ENCODE measurements at regions not wholly inside any gene's neighbourhood (a gene's known extent, or its start where the extent isn't known, plus 50 kb on each side); places are given as distances from the start of the nearest gene placed in this dataset.

- DNase-seq (ENCODE audit: low spot score): no peak
- H3K4me1 ChIP-seq (ENCODE audit: control insufficient read depth in 4 of 4, insufficient read depth in 4 of 4, low read length in 3 of 4): no peaks in the 10 kb centered on the region
- H3K36me3 ChIP-seq (ENCODE audit: control insufficient read depth in 4 of 4, insufficient read depth in 3 of 4, low read depth in 1 of 4, low read length in 3 of 4): no peaks in the 10 kb centered on the region
- 58% methylated on average over 2 of the region's 2 CpGs for WGBS
- H3K9ac ChIP-seq (ENCODE audit: low read depth in 1 of 2, low read length in 2 of 2): no peak overlapping the region
- TF ChIP-seq YY1 (IDR thresholded peaks at IDR 0.05): no peak
- TF ChIP-seq RXRA (IDR thresholded peaks at IDR 0.05): no peak
- TF ChIP-seq ATF3 (IDR thresholded peaks at IDR 0.05): no peak
- no peak for TF ChIP-seq MAX (IDR thresholded peaks at IDR 0.05)
- TF ChIP-seq GABPA (IDR thresholded peaks at IDR 0.05 in 1 of 2, conservative IDR thresholded peaks at IDR 0.05 in 1 of 2): no peak
- no peak for TF ChIP-seq JUND (IDR thresholded peaks at IDR 0.05)
- no peak for TF ChIP-seq HNF4G (IDR thresholded peaks at IDR 0.05)
- TF ChIP-seq, protein P1, sequence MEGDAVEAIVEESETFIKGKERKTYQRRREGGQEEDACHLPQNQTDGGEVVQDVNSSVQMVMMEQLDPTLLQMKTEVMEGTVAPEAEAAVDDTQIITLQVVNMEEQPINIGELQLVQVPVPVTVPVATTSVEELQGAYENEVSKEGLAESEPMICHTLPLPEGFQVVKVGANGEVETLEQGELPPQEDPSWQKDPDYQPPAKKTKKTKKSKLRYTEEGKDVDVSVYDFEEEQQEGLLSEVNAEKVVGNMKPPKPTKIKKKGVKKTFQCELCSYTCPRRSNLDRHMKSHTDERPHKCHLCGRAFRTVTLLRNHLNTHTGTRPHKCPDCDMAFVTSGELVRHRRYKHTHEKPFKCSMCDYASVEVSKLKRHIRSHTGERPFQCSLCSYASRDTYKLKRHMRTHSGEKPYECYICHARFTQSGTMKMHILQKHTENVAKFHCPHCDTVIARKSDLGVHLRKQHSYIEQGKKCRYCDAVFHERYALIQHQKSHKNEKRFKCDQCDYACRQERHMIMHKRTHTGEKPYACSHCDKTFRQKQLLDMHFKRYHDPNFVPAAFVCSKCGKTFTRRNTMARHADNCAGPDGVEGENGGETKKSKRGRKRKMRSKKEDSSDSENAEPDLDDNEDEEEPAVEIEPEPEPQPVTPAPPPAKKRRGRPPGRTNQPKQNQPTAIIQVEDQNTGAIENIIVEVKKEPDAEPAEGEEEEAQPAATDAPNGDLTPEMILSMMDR (IDR thresholded peaks at IDR 0.05; ENCODE audit: low read depth, low read length, missing input control): no peak
- TF ChIP-seq FOXA2 (IDR thresholded peaks at IDR 0.05): no peak
- no peak for TF ChIP-seq ZBTB33 (IDR thresholded peaks at IDR 0.05)
- no peak overlapping the region for H3K27ac ChIP-seq (ENCODE audit: low read depth in 1 of 2, low read length in 2 of 2)
- no peaks in the 10 kb centered on the region for H3K27me3 ChIP-seq (ENCODE audit: control insufficient read depth in 4 of 4, insufficient read depth in 4 of 4, low read length in 3 of 4)
- H3K4me3 ChIP-seq (ENCODE audit: low read depth in 1 of 3, low read length in 3 of 3): no peak overlapping the region
- H3K9me3 ChIP-seq (ENCODE audit: control insufficient read depth in 4 of 4, low read length in 3 of 4): no peaks in the 10 kb centered on the region
Observed at GRCh38 chr10:60681103-60681502, 97.2 kb upstream of the CDK1 start.

DNA sequence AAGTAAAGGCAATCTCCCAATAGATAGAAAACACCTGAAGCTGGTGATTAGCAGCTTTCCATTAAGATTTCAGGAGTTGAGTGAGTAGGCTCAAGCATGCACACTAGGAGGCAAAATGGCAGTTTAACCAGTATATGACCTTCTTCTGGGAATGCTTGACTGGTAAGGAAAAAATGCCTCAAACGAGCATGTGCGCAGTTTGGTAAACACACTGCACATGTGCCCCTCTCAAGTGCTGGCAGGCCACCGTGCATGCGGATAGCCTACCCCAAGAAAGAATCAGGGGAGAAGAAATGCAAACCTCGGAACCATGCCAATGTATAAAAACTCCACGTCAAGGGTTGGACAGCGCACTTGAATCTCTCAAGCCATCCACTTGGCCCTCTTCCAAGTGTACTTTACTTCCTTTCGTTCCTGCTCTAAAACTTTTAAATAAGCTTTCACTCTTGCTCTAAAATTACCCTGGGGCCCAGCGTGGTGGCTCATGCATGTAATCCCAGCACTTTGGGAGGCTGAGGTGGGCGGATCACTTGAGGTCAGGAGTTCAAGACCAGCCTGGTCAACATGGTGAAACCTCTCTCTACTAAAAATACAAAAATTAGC is 98.8 kb upstream of the CDK1 start:
- no peaks in the 10 kb centered on the region for H3K4me1 ChIP-seq (ENCODE audit: control insufficient read depth in 4 of 4, insufficient read depth in 4 of 4, low read length in 3 of 4)
- no peaks in the 10 kb centered on the region for H3K27me3 ChIP-seq (ENCODE audit: control insufficient read depth in 4 of 4, insufficient read depth in 4 of 4, low read length in 3 of 4)
- H3K9me3 ChIP-seq (ENCODE audit: control insufficient read depth in 4 of 4, low read length in 3 of 4): no peaks in the 10 kb centered on the region
- DNase-seq (ENCODE audit: low spot score): no peak
- WGBS: 87% methylated on average over 10 of the region's 10 CpGs
- TF ChIP-seq RXRA (IDR thresholded peaks at IDR 0.05) (no peak), HNF4A (conservative IDR thresholded peaks at IDR 0.05) (no peak)
- H3K36me3 ChIP-seq (ENCODE audit: control insufficient read depth in 4 of 4, insufficient read depth in 3 of 4, low read depth in 1 of 4, low read length in 3 of 4): no peaks in the 10 kb centered on the region
- no peak overlapping the region for H3K4me3 ChIP-seq (ENCODE audit: low read depth in 1 of 3, low read length in 3 of 3)
- H3K9ac ChIP-seq (ENCODE audit: low read depth in 1 of 2, low read length in 2 of 2): no peak overlapping the region
- H3K27ac ChIP-seq (ENCODE audit: low read depth in 1 of 2, low read length in 2 of 2): no peak overlapping the region

GRCh38 chr10:60678978-60679377 is 99.3 kb upstream of the CDK1 start:
- H3K27me3 ChIP-seq (ENCODE audit: control insufficient read depth in 4 of 4, insufficient read depth in 4 of 4, low read length in 3 of 4): no peaks in the 10 kb centered on the region
- H3K9me3 ChIP-seq (ENCODE audit: control insufficient read depth in 4 of 4, low read length in 3 of 4): no peaks in the 10 kb centered on the region
- H3K27ac ChIP-seq (ENCODE audit: low read depth in 1 of 2, low read length in 2 of 2): no peak overlapping the region
- 85% methylated on average over 4 of the region's 4 CpGs for WGBS
- H3K36me3 ChIP-seq (ENCODE audit: control insufficient read depth in 4 of 4, insufficient read depth in 3 of 4, low read depth in 1 of 4, low read length in 3 of 4): no peaks in the 10 kb centered on the region
- H3K4me1 ChIP-seq (ENCODE audit: control insufficient read depth in 4 of 4, insufficient read depth in 4 of 4, low read length in 3 of 4): no peaks in the 10 kb centered on the region
- no peak for DNase-seq (ENCODE audit: low spot score)
- no peak overlapping the region for H3K4me3 ChIP-seq (ENCODE audit: low read depth in 1 of 3, low read length in 3 of 3)
- no peak overlapping the region for H3K9ac ChIP-seq (ENCODE audit: low read depth in 1 of 2, low read length in 2 of 2)
- no peak for TF ChIP-seq REST (IDR thresholded peaks at IDR 0.05)
- no peak for TF ChIP-seq FOXA1 (IDR thresholded peaks at IDR 0.05)
- TF ChIP-seq GABPA (IDR thresholded peaks at IDR 0.05 in 1 of 2, conservative IDR thresholded peaks at IDR 0.05 in 1 of 2): no peak
- no peak for TF ChIP-seq ZBTB33 (IDR thresholded peaks at IDR 0.05)
- no peak for TF ChIP-seq HNF4A (conservative IDR thresholded peaks at IDR 0.05)
- no peak for TF ChIP-seq MAX (IDR thresholded peaks at IDR 0.05)
- no peak for TF ChIP-seq YY1 (IDR thresholded peaks at IDR 0.05)
- TF ChIP-seq NR2F2 (IDR thresholded peaks at IDR 0.05): no peak
- no peak for TF ChIP-seq SP1 (IDR thresholded peaks at IDR 0.05)
- TF ChIP-seq RXRA (IDR thresholded peaks at IDR 0.05): no peak
- no peak for TF ChIP-seq TAF1 (conservative IDR thresholded peaks at IDR 0.05)
- no peak for TF ChIP-seq ATF3 (IDR thresholded peaks at IDR 0.05)
- TF ChIP-seq FOXA2 (IDR thresholded peaks at IDR 0.05): no peak
- TF ChIP-seq EGR1 (IDR thresholded peaks at IDR 0.05; ENCODE audit: low read depth in 2 of 2): no peak

Data from liver (tissue), 8 donors.